Bronchial epithelial cell (primary cell): ENCODE measurements at regions not wholly inside any gene's neighbourhood (a gene's known extent, or its start where the extent isn't known, plus 50 kb on each side); places are given as distances from the start of the nearest gene placed in this dataset.

Experiments
- DNase-seq: peaks from one replicate; pipeline ENCODE4 v3.0.0-alpha.2; 2010; ENCODE audit warnings: low read depth
- FAIRE-seq: peaks from 2 replicates; lab custom pipeline; 2011; peaks lifted over from hg19 to GRCh38; lab: Jason Lieb, UNC
- H3K27me3 ChIP-seq: 2 replicates; pipeline ENCODE4 v1.5.1; 2011; ENCODE audit warnings: low read length; ENCODE audit not compliant: control insufficient read depth, insufficient read depth
- H3K36me3 ChIP-seq: 2 replicates; pipeline ENCODE4 v1.5.1; 2011; ENCODE audit warnings: low read length; ENCODE audit not compliant: control insufficient read depth, insufficient read depth
- H3K4me3 ChIP-seq: 2 replicates; pipeline ENCODE4 v1.5.1; 2011; ENCODE audit warnings: mild to moderate bottlenecking, low read depth, low read length, control low read depth
- TF ChIP-seq, protein P1 (sequence below): IDR thresholded peaks from 2 replicates; pipeline ENCODE4 v1.5.1; 2011; ENCODE audit warnings: mild to moderate bottlenecking, moderate library complexity, low read length, control low read depth, inconsistent platforms; ENCODE audit not compliant: insufficient read depth, severe bottlenecking

DNA sequence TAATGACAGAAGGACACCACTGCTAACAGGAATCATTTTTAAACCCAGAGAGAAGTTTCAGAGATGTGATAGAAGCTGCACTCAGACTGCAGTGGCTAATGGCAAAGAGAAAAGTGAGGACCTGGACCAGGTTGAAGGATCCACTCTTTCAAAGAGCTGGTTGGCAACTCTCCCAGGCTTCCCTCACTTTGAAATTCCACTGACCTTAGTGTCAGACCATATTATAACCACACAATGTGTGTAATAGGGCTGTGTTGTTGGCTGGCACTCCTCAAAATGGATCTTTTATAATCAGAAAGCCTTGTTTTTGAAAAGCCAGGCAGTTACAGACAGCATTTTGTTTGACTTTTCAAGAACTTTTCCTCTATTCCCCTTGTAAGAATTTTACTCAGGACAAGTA lies 280.7 kb downstream of the PRELID2 start:
- no peak for FAIRE-seq
- Histone ChIP-seq H3K27me3 (no peaks in the 10 kb centered on the region), H3K36me3 (no peaks in the 10 kb centered on the region), H3K4me3 (no peak overlapping the region)
- peak; percentile 62 for DNase-seq
- TF ChIP-seq, protein P1, sequence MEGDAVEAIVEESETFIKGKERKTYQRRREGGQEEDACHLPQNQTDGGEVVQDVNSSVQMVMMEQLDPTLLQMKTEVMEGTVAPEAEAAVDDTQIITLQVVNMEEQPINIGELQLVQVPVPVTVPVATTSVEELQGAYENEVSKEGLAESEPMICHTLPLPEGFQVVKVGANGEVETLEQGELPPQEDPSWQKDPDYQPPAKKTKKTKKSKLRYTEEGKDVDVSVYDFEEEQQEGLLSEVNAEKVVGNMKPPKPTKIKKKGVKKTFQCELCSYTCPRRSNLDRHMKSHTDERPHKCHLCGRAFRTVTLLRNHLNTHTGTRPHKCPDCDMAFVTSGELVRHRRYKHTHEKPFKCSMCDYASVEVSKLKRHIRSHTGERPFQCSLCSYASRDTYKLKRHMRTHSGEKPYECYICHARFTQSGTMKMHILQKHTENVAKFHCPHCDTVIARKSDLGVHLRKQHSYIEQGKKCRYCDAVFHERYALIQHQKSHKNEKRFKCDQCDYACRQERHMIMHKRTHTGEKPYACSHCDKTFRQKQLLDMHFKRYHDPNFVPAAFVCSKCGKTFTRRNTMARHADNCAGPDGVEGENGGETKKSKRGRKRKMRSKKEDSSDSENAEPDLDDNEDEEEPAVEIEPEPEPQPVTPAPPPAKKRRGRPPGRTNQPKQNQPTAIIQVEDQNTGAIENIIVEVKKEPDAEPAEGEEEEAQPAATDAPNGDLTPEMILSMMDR = no peak

DNA sequence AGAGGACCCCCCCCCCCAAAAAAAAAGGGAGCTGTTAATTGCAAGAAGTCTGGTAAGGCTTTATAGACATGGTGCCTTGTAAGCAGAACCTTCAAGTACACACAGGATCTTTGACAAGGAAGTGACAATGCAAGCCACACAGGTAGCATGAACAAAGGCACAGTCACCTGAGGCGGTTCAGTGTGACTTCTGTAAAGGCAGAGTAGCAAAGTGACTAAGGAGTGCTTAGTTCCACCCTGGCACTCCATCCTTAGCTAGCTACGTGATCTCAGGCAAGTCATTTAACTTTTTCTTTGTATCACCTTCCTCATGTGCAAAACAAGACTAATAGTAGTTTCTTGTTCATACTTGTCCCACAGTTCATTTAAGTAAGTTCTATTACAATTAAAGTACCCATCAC lies 282.0 kb downstream of the PRELID2 start:
- no peaks in the 10 kb centered on the region for H3K36me3 ChIP-seq
- no peak overlapping the region for H3K4me3 ChIP-seq
- H3K27me3 ChIP-seq = no peaks in the 10 kb centered on the region
- DNase-seq = peak; percentile 73
- TF ChIP-seq, protein P1 = no peak
- no peak for FAIRE-seq

DNA sequence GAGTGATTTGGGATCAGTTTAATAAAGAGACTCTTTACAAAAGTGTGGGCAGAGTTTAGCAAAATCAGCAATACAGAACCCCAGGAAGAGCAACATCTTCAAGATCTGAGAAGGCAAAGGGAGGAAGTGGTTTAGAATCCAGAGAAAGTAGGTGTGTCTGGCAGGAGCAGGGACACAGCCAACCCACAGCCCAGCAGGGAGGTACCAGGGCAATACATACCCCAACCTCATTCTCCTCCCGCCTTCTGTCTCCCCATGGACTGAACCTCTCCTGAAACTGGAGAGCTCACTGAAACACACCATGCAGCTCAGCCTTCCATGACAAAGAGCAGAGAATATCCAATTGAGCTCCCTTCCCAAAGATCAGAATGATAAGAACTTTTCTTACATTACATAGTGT lies 283.4 kb downstream of the PRELID2 start:
- no peak overlapping the region for H3K4me3 ChIP-seq
- no peak for DNase-seq
- H3K36me3 ChIP-seq = no peaks in the 10 kb centered on the region
- no peaks in the 10 kb centered on the region for H3K27me3 ChIP-seq
- TF ChIP-seq, protein P1 = no peak
- no peak for FAIRE-seq

DNA sequence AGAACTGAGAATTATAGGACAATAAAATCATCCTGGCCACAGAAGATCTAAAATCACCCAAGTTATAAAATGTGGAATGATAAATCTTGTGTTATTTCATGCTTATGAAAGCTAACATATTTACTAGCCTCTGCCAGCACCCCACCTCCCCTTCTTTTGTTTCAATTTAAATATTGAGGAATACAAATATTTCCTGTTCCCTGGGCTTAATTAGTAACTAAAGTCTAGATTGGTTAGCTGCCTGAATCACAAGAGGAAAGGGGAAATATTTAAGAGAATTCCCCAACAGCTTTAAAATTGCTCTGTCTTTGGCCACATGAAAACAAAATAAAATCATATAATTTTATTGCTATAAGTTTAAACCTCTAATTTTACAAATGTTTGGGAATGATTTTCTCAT lies 287.0 kb downstream of the PRELID2 start:
- Histone ChIP-seq H3K27me3 (no peaks in the 10 kb centered on the region), H3K36me3 (no peaks in the 10 kb centered on the region), H3K4me3 (no peak overlapping the region)
- DNase-seq = no peak
- TF ChIP-seq, protein P1 = no peak
- FAIRE-seq = no peak

DNA sequence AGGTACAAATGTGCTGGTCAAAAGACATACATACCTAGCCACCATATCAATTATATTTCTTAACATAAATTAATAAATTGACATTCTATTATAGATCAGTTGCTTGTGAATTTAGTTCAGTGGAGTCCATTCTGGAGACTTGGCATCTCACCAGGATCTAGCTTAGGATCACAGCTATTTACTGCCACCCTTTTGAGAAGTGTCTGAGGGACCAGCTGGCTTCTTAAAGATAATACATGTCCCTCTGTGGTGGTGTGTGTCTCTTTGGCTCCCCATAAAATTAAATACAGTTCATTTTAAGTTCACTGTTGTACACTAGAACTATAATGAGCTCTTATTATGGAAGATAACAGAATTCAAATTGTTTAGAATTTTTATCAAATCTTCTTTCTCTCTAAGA lies 290.7 kb downstream of the PRELID2 start:
- FAIRE-seq (no peak), DNase-seq (no peak)
- TF ChIP-seq, protein P1 = no peak

DNA sequence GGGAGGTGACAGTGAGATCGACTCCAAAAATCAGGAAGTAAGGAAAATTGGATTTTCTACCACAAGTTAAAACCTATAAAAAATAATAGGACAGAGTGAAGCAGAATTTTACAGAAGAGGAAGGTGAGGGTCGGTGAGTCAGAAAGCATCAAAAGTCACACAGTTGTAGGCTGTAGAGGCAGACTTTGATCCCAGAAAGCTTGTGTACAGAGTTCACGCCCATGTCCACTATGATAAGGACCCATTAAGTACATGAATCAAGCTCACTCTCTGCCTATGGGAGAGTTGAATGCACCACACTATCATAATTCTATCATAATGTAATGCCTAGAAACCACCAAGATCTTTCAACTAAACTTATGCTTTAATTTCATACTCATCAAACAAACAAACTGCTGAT lies 291.2 kb downstream of the PRELID2 start:
- FAIRE-seq (no peak), DNase-seq (no peak)
- Histone ChIP-seq H3K4me3 (no peak overlapping the region), H3K36me3 (no peaks in the 10 kb centered on the region), H3K27me3 (no peaks in the 10 kb centered on the region)
- TF ChIP-seq, protein P1 = no peak

More for the DNA sequence above, 290.7 kb downstream of the PRELID2 start:
- Histone ChIP-seq H3K27me3 (no peaks in the 10 kb centered on the region), H3K4me3 (no peak overlapping the region), H3K36me3 (no peaks in the 10 kb centered on the region)
